ENCODE measurements at regions not wholly inside any gene's neighbourhood (a gene's known extent, or its start where the extent isn't known, plus 50 kb on each side); places are given as distances from the start of the nearest gene placed in this dataset.

GRCh38 chr9:29285818-29286217, 1712.5 kb upstream of the C9orf72 start:
- Histone ChIP-seq H4K20me1 (replicated peaks; ENCODE audit: control insufficient read depth, extremely low read depth, insufficient read depth, low read length) (no peaks in the 10 kb centered on the region), H3K4me3 (replicated peaks in 1 of 3; ENCODE audit: insufficient read depth in 1 of 3, low read depth in 1 of 3, low read length in 3 of 3) (no peak overlapping the region), H3K4me2 (ENCODE audit: insufficient read depth, low read length) (no peak overlapping the region), H3K9me1 (replicated peaks; ENCODE audit: control insufficient read depth, extremely low read depth, insufficient read depth, low read length) (no peaks in the 10 kb centered on the region), H3K27me3 (ENCODE audit: control insufficient read depth in 2 of 2, insufficient read depth in 2 of 2, low read length in 2 of 2) (no peaks in the 10 kb centered on the region), H3K4me1 (ENCODE audit: control insufficient read depth, extremely low read depth, insufficient read depth, low read length) (no peaks in the 10 kb centered on the region), H3K9me3 (replicated peaks; ENCODE audit: control insufficient read depth, insufficient read depth, low read length) (no peaks in the 10 kb centered on the region), H3K9ac (replicated peaks; ENCODE audit: extremely low read depth, insufficient read depth, low read length) (no peak overlapping the region), H3K36me3 (ENCODE audit: control insufficient read depth in 2 of 2, extremely low read depth in 1 of 2, insufficient read depth in 2 of 2, low read length in 2 of 2) (no peaks in the 10 kb centered on the region), H2AFZ (ENCODE audit: low read depth, low read length) (no peak overlapping the region), H3K27ac (ENCODE audit: insufficient read depth, low read depth, low read length) (no peak overlapping the region), H3K79me2 (ENCODE audit: control insufficient read depth, insufficient read depth, low read length) (no peaks in the 10 kb centered on the region)
- intact Hi-C loops (cut with micrococcal nuclease): no loop called here
- TF ChIP-seq GATA2 (IDR thresholded peaks at IDR 0.05; ENCODE audit: insufficient read depth, insufficient read length, low read depth, low read length) (no peak), MAX (IDR thresholded peaks at IDR 0.05; ENCODE audit: insufficient read depth, insufficient read length) (no peak), EZH2 (IDR thresholded peaks at IDR 0.05; ENCODE audit: borderline replicate concordance, low read depth, low read length, severe bottlenecking) (no peak), FOS (IDR thresholded peaks at IDR 0.05; ENCODE audit: borderline replicate concordance, insufficient read depth, low read length) (no peak), MYC (IDR thresholded peaks at IDR 0.05; ENCODE audit: low read depth, low read length) (no peak), POLR2AphosphoS5 (IDR thresholded peaks at IDR 0.05; ENCODE audit: insufficient read depth, low read depth, low read length) (no peak), JUN (IDR thresholded peaks at IDR 0.05; ENCODE audit: borderline replicate concordance, insufficient read depth, insufficient read length, low read depth) (no peak), POLR2A (IDR thresholded peaks at IDR 0.05; ENCODE audit: low read depth, low read length) (no peak)
- TF ChIP-seq, protein P1, sequence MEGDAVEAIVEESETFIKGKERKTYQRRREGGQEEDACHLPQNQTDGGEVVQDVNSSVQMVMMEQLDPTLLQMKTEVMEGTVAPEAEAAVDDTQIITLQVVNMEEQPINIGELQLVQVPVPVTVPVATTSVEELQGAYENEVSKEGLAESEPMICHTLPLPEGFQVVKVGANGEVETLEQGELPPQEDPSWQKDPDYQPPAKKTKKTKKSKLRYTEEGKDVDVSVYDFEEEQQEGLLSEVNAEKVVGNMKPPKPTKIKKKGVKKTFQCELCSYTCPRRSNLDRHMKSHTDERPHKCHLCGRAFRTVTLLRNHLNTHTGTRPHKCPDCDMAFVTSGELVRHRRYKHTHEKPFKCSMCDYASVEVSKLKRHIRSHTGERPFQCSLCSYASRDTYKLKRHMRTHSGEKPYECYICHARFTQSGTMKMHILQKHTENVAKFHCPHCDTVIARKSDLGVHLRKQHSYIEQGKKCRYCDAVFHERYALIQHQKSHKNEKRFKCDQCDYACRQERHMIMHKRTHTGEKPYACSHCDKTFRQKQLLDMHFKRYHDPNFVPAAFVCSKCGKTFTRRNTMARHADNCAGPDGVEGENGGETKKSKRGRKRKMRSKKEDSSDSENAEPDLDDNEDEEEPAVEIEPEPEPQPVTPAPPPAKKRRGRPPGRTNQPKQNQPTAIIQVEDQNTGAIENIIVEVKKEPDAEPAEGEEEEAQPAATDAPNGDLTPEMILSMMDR (IDR thresholded peaks at IDR 0.05; ENCODE audit: extremely low read depth in 1 of 2, insufficient read depth in 1 of 2, low read depth in 1 of 2, low read length in 2 of 2): no peak
- ChIA-PET POLR2A (no interaction called here), CTCF (no interaction called here)
- DNase-seq (ENCODE audit: low read depth, low spot score) (no peak), FAIRE-seq (no peak)
- BruUV-seq (replicated peaks): no TSS peak
- dilution Hi-C loops (cut with MboI; ENCODE audit: extremely low pct_ligation_motif_present, low sequenced_read_pairs): no loop called here
